B cell (primary cell): ENCODE measurements at regions not wholly inside any gene's neighbourhood (a gene's known extent, or its start where the extent isn't known, plus 50 kb on each side); places are given as distances from the start of the nearest gene placed in this dataset.
"Not testable (repeated sequence)": the region's sequence is repeated elsewhere in the genome, so short reads cannot be mapped to it uniquely, and the experiment has no call there.

Experiments used
- ATAC-seq: fragments of 200-7000 bp; cut with Tn5 transposase; one replicate; pipeline ENCODE4 v1.10.0; 2021; ENCODE audit warnings: low read depth, mild to moderate bottlenecking, moderate number of reproducible peaks, moderate library complexity
- CTCF ChIA-PET: fragments of 350-600 bp; sonication (Branson Sonifier 250); formaldehyde crosslinking; loops from one replicate; lab custom pipeline; 2021; ENCODE audit warnings: antibody characterized with exemption, inconsistent platforms; lab: Charles Lee
- POLR2A ChIA-PET: fragments of 350-600 bp; sonication (Branson Sonifier 250); formaldehyde crosslinking; loops from one replicate; lab custom pipeline; 2021; ENCODE audit warnings: antibody characterized with exemption; lab: Charles Lee
- DNase-seq: peaks from one replicate; pipeline ENCODE4 v3.0.0; 2013
- H2AFZ ChIP-seq: 2 replicates; pipeline ENCODE4 v1.6.1; 2012; ENCODE audit warnings: mild to moderate bottlenecking, low read depth, low read length; ENCODE audit not compliant: insufficient read depth, poor library complexity, severe bottlenecking
- H3K27ac ChIP-seq, 2 donors: 1 replicate in 1 of 2; 2 replicates in 1 of 2; pipeline ENCODE4 v1.5.1; 2012 to 2013; ENCODE audit warnings: low read length in 2 of 2, mild to moderate bottlenecking in 2 of 2, moderate library complexity in 1 of 2
- H3K27me3 ChIP-seq, 4 experiments: fragments of 200-600 bp in 1 of 4; sonication (generic) in 1 of 4; replicated peaks in 1 of 4; 1 replicate in 2 of 4; 2 replicates in 2 of 4; pipeline versions ENCODE4 v1.6.1 to v1.7.0; 2013 to 2016; ENCODE audit warnings: low read length in 3 of 4, mild to moderate bottlenecking in 2 of 4, mixed read lengths in 1 of 4, moderate library complexity in 1 of 4; ENCODE audit not compliant: insufficient read depth in 4 of 4, control insufficient read depth in 3 of 4; ENCODE audit errors: control extremely low read depth in 1 of 4
- H3K36me3 ChIP-seq, 2 experiments: replicated peaks in 1 of 2; 1 replicate in 1 of 2; 2 replicates in 1 of 2; pipeline versions ENCODE4 v1.6.1 to v1.7.1; 2013; ENCODE audit warnings: low read length in 1 of 2; ENCODE audit not compliant: insufficient read depth in 2 of 2, control insufficient read depth in 1 of 2; ENCODE audit errors: control extremely low read depth in 1 of 2, extremely low read depth in 1 of 2
- H3K4me1 ChIP-seq, 2 donors: fragments of 200-600 bp in 1 of 2; sonication (generic) in 1 of 2; 1 replicate in 1 of 2; 2 replicates in 1 of 2; pipeline versions ENCODE4 v1.5.1 to v1.6.1; 2013 to 2017; ENCODE audit warnings: low read length in 2 of 2; ENCODE audit not compliant: control insufficient read depth in 2 of 2, insufficient read depth in 2 of 2
- H3K4me2 ChIP-seq: replicated peaks from 2 replicates; pipeline ENCODE3; 2012; ENCODE audit warnings: mild to moderate bottlenecking, low read depth, low read length; ENCODE audit not compliant: poor library complexity, severe bottlenecking
- H3K4me3 ChIP-seq, 5 experiments: fragments of 200-600 bp in 1 of 5; sonication (generic) in 1 of 5; 1 replicate in 3 of 5; 2 replicates in 2 of 5; pipeline versions ENCODE4 v1.5.1 to v1.7.0; 2011 to 2016; ENCODE audit warnings: low read length in 4 of 5, mild to moderate bottlenecking in 4 of 5, low read depth in 2 of 5, control low read depth in 1 of 5, moderate library complexity in 1 of 5; ENCODE audit not compliant: insufficient read depth in 1 of 5; ENCODE audit errors: control extremely low read depth in 1 of 5, extremely low read depth in 1 of 5
- H3K79me2 ChIP-seq: fragments of 200-600 bp; sonication (generic); one replicate; pipeline ENCODE4 v1.6.0; 2016; ENCODE audit warnings: low read length; ENCODE audit not compliant: control insufficient read depth, insufficient read depth
- H3K9ac ChIP-seq: fragments of 200-600 bp; sonication (generic); 2 replicates; pipeline ENCODE4 v1.6.1; 2017; ENCODE audit warnings: mild to moderate bottlenecking, low read length, moderate library complexity
- H3K9me3 ChIP-seq, 3 donors: one replicate each; pipeline versions ENCODE4 v1.6.1 to v1.7.1; 2013; ENCODE audit warnings: low read length in 2 of 3; ENCODE audit not compliant: control insufficient read depth in 2 of 3, insufficient read depth in 1 of 3; ENCODE audit errors: control extremely low read depth in 1 of 3
- H4K20me1 ChIP-seq: 2 replicates; pipeline ENCODE4 v1.6.0; 2012; ENCODE audit warnings: mild to moderate bottlenecking, low read length; ENCODE audit not compliant: insufficient read depth, control insufficient read depth, poor library complexity, severe bottlenecking
- H3K27ac Mint-ChIP-seq: one replicate; pipeline ENCODE4 v1.8.0; 2021; ENCODE audit warnings: mixed read lengths
- H3K27me3 Mint-ChIP-seq: one replicate; pipeline ENCODE4 v1.8.0; 2021; ENCODE audit warnings: mixed read lengths
- H3K4me1 Mint-ChIP-seq: one replicate; pipeline ENCODE4 v1.8.0; 2021; ENCODE audit warnings: mixed read lengths
- H3K4me3 Mint-ChIP-seq: one replicate; pipeline ENCODE4 v1.8.0; 2021; ENCODE audit warnings: mixed read lengths
- H3K9me3 Mint-ChIP-seq: one replicate; pipeline ENCODE4 v1.8.0; 2022; ENCODE audit warnings: mixed read lengths; ENCODE audit not compliant: insufficient read depth
- CTCF ChIP-seq: fragments of 200-600 bp; IDR thresholded peaks from one replicate; pipeline ENCODE4 v1.8.0; 2022; ENCODE audit warnings: antibody characterized with exemption, mild to moderate bottlenecking
- EZH2 ChIP-seq: IDR thresholded peaks from 2 replicates; pipeline ENCODE4 v1.6.1; 2012; ENCODE audit warnings: borderline replicate concordance, low read depth, mild to moderate bottlenecking, moderate library complexity, low read length; ENCODE audit not compliant: insufficient read depth, poor library complexity, severe bottlenecking
- WGBS: methylation state at CpG from one replicate; pipeline ENCODE4 v1.1.5; 2013; ENCODE audit warnings: missing lambda C conversion rate; ENCODE audit not compliant: insufficient coverage; 5-methylcytosine and 5-hydroxymethylcytosine counted together
- intact Hi-C: fragments of 100-400 bp; cut with micrococcal nuclease; formaldehyde crosslinking; loops from one replicate; pipeline ENCODE4 v1.10.0; 2022

GRCh38 chr14:40955131-40955505 lies 651.6 kb upstream of the LRFN5 start:
- H3K36me3 ChIP-seq: no peaks in the 10 kb centered on the region
- POLR2A ChIA-PET: no interaction called here
- H3K9ac ChIP-seq: no peak overlapping the region
- no peaks in the 10 kb centered on the region for H3K27me3 ChIP-seq
- no peak overlapping the region for H2AFZ ChIP-seq
- no peak overlapping the region for H3K4me2 ChIP-seq
- no peak for DNase-seq
- WGBS: no CpG with 5 or more reads among the region's 2 CpGs
- no peaks in the 10 kb centered on the region for H3K79me2 ChIP-seq
- H4K20me1 ChIP-seq: no peaks in the 10 kb centered on the region
- H3K4me3 ChIP-seq: no peak overlapping the region
- H3K4me3 Mint-ChIP-seq: no peak overlapping the region
- H3K9me3 ChIP-seq: peaks cover 0 to 7% (median 2%) of the 10 kb centered on the region in 3 donors
- no peaks in the 10 kb centered on the region for H3K27me3 Mint-ChIP-seq
- no peak overlapping the region for H3K27ac ChIP-seq
- H3K27ac Mint-ChIP-seq: no peak overlapping the region
- H3K9me3 Mint-ChIP-seq: no peaks in the 10 kb centered on the region
- H3K4me1 Mint-ChIP-seq: no peaks in the 10 kb centered on the region
- no peak for TF ChIP-seq EZH2
- no peak for TF ChIP-seq CTCF
- H3K4me1 ChIP-seq: no peaks in the 10 kb centered on the region
- ATAC-seq: no peak
- CTCF ChIA-PET: no interaction called here
- intact Hi-C loops: no loop called here

- H3K4me3 ChIP-seq, intact Hi-C loops, H3K36me3 ChIP-seq, CTCF ChIA-PET, H3K27me3 Mint-ChIP-seq, H3K79me2 ChIP-seq, ATAC-seq, H3K4me3 Mint-ChIP-seq, H4K20me1 ChIP-seq, H3K9ac ChIP-seq, H3K4me1 Mint-ChIP-seq, POLR2A ChIA-PET, H3K4me2 ChIP-seq, DNase-seq, H3K9me3 Mint-ChIP-seq, H2AFZ ChIP-seq, H3K27me3 ChIP-seq, H3K4me1 ChIP-seq, H3K9me3 ChIP-seq, H3K27ac ChIP-seq, H3K27ac Mint-ChIP-seq: not testable (repeated sequence)
- WGBS: 93% methylated on average over 10 of the region's 34 CpGs
Observed at GRCh38 chr14:40954448-40955130, 652.1 kb upstream of the LRFN5 start.
